Peyer's patch (tissue), 4 donors: ENCODE measurements at regions not wholly inside any gene's neighbourhood (a gene's known extent, or its start where the extent isn't known, plus 50 kb on each side); places are given as distances from the start of the nearest gene placed in this dataset.
A peak's percentile ranks its signal among the peaks of the same experiment; 100 is the strongest.

ENCODE experiments used
- DNase-seq, 3 donors: peaks; one replicate each; pipeline ENCODE4 v3.0.0-alpha.2; 2017 to 2019
- H3K27ac ChIP-seq, 4 donors: fragments of 200-600 bp; sonication (generic); one replicate each; pipeline ENCODE4 v1.5.1; 2016 to 2019
- H3K27me3 ChIP-seq, 2 donors: fragments of 200-600 bp; sonication (generic); one replicate each; pipeline ENCODE4 v1.5.1; 2019
- H3K36me3 ChIP-seq, 3 donors: fragments of 200-600 bp; sonication (generic); one replicate each; pipeline ENCODE4 v1.5.1; 2016 to 2019
- H3K4me1 ChIP-seq, 4 donors: fragments of 200-600 bp; sonication (generic); one replicate each; pipeline ENCODE4 v1.5.1; 2016 to 2019
- H3K4me3 ChIP-seq, 4 donors: fragments of 200-600 bp; sonication (generic); 1 replicate in 3 of 4; 2 replicates in 1 of 4; pipeline ENCODE4 v1.5.1; 2016 to 2019; ENCODE audit warnings: mild to moderate bottlenecking in 1 of 4
- H3K9me3 ChIP-seq, 4 donors: fragments of 200-600 bp; sonication (generic); one replicate each; pipeline ENCODE4 v1.5.1; 2016 to 2019; ENCODE audit warnings: mild to moderate bottlenecking in 1 of 4
- POLR2A ChIP-seq, 2 donors: fragments of 450-650 bp; IDR thresholded peaks; one replicate each; pipeline ENCODE4 v1.5.1; 2017; ENCODE audit warnings: antibody characterized with exemption in 2 of 2, mild to moderate bottlenecking in 2 of 2, moderate library complexity in 2 of 2
- TF ChIP-seq, protein P1 (sequence below), 6 experiments: fragments of 450-650 bp in 4 of 6; fragments of 200-600 bp in 2 of 6; sonication (generic) in 1 of 6; IDR thresholded peaks; one replicate each; pipeline ENCODE4 v1.5.1; 2017 to 2019; ENCODE audit warnings: antibody characterized with exemption in 6 of 6, mild to moderate bottlenecking in 3 of 6, moderate library complexity in 1 of 6

DNA sequence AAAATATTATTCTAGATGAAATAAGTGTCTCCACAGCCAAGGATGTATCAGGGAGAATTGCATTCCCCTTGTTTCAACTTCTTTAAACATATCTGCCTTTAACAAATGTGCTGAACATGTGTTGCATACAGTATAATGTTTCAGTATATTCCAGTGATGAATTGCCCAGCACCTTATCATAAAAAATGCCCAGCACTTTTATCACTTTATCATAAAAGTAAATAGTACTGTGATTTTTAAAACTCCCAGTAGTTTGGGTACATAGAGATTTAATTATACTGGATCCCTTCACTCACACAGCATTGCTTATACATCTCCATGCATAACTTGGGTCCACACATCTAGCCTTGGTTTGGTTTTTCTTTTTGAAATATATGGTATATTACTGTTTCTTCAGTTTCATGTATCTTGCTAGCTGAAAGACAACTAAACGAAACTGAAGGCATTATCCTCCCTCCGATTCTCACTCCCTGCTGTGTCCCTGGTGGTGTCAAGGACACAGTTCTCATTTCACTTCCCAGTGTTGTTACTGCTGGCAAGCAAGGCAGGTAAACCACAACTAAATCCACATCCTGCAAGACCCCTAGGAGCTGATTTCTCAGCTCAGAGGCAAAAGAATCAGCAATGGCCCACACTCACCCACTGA lies 118.2 kb upstream of the SLC44A3 start:
- no peak for DNase-seq
- no peaks in the 10 kb centered on the region for H3K4me1 ChIP-seq
- H3K27ac ChIP-seq: peak overlapping the region in 1 of 4 donors; percentile 3

DNA sequence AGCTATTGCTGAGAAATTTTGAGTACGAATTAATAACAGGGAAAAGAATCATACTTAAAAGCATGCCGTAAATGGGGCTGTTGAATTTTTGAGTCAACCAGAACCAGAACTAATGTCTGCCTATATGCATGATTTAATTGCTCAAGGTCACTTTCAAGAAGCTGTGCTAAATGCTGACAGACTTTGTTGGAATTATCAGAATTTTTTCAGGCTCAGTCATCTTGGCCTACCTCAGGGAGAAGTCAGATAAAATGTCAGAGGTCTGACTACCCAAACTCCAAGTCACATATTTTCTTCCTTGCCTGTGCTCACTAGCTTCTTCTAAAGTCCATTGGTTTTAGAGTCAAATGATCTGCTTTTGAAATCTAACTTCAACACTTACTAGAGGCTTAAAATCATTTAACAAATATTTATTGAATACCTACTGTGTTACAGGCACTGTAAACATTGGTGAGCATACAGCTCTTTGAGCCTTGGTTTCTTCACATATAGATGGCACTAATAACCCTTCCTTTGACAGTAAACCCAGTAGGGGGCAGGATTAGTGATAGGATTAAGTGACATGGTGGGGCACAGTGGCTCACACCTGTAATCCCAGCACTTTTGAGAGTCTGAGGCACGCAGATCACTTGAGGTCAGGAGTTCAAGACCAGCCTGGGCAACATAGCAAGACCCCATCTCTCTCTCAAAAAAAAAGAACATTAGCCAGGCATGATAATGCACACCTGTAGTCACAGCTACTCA lies 121.2 kb upstream of the SLC44A3 start:
- no peaks in the 10 kb centered on the region for H3K27me3 ChIP-seq
- no peak overlapping the region for H3K4me3 ChIP-seq
- H3K4me1 ChIP-seq: no peaks in the 10 kb centered on the region
- H3K9me3 ChIP-seq: no peaks in the 10 kb centered on the region
- no peak for DNase-seq
- TF ChIP-seq, protein P1, sequence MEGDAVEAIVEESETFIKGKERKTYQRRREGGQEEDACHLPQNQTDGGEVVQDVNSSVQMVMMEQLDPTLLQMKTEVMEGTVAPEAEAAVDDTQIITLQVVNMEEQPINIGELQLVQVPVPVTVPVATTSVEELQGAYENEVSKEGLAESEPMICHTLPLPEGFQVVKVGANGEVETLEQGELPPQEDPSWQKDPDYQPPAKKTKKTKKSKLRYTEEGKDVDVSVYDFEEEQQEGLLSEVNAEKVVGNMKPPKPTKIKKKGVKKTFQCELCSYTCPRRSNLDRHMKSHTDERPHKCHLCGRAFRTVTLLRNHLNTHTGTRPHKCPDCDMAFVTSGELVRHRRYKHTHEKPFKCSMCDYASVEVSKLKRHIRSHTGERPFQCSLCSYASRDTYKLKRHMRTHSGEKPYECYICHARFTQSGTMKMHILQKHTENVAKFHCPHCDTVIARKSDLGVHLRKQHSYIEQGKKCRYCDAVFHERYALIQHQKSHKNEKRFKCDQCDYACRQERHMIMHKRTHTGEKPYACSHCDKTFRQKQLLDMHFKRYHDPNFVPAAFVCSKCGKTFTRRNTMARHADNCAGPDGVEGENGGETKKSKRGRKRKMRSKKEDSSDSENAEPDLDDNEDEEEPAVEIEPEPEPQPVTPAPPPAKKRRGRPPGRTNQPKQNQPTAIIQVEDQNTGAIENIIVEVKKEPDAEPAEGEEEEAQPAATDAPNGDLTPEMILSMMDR (IDR thresholded peaks at IDR 0.05): no peak
- no peaks in the 10 kb centered on the region for H3K36me3 ChIP-seq
- H3K27ac ChIP-seq: no peak overlapping the region

More for the DNA sequence above, 118.2 kb upstream of the SLC44A3 start:
- Histone ChIP-seq H3K27me3 (no peaks in the 10 kb centered on the region), H3K9me3 (no peaks in the 10 kb centered on the region), H3K4me3 (no peak overlapping the region), H3K36me3 (no peaks in the 10 kb centered on the region)
- TF ChIP-seq, protein P1 (IDR thresholded peaks at IDR 0.05): no peak
- TF ChIP-seq POLR2A (IDR thresholded peaks at IDR 0.05): no peak

DNA sequence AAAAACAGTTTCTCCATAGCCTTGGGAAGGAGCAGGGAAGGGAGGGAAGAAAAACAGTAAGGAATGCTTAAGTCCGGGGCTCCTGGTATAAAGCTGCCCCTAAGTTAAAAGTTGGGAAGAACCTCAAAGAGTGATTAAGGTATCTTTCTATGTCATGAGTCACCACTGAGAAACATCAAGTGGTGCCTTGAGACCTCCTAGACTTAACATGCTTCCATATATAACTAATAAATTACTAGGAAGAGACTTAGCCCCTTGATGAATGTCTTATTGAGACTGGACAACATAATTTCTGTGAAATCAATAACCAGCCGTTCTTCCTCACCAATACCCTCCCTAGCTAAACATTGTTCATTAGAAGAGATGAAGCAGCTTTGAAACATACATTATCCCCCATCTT lies 121.8 kb upstream of the SLC44A3 start:
- no peaks in the 10 kb centered on the region for H3K36me3 ChIP-seq
- DNase-seq: no peak
- no peaks in the 10 kb centered on the region for H3K9me3 ChIP-seq
- no peak for TF ChIP-seq POLR2A (IDR thresholded peaks at IDR 0.05)
- TF ChIP-seq, protein P1 (IDR thresholded peaks at IDR 0.05): no peak
- no peak overlapping the region for H3K4me3 ChIP-seq
- H3K4me1 ChIP-seq: no peaks in the 10 kb centered on the region
- H3K27ac ChIP-seq: no peak overlapping the region
- no peaks in the 10 kb centered on the region for H3K27me3 ChIP-seq

DNA sequence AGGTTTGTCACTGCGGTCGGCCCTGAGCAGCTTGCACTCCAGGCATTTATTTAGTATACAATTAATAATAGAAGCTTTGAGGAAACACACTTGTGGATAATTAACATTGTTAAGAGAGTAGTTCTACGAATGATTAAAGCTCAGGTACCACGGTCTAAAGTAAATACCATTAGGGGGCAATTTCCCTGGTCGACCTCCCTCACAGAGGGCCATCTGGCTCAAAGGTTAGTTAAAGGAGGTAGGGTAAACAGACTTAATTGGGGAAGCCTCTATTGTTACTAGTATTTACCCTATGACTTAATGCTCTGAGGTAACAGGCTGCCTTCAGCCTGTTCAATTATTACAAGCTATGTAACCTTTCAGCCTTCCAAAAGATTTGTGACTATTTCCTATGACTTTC lies 122.3 kb upstream of the SLC44A3 start:
- DNase-seq: no peak
- Histone ChIP-seq H3K9me3 (no peaks in the 10 kb centered on the region), H3K27ac (no peak overlapping the region), H3K4me3 (no peak overlapping the region), H3K4me1 (no peaks in the 10 kb centered on the region), H3K36me3 (no peaks in the 10 kb centered on the region), H3K27me3 (no peaks in the 10 kb centered on the region)
- TF ChIP-seq, protein P1 (IDR thresholded peaks at IDR 0.05): no peak
- no peak for TF ChIP-seq POLR2A (IDR thresholded peaks at IDR 0.05)

DNA sequence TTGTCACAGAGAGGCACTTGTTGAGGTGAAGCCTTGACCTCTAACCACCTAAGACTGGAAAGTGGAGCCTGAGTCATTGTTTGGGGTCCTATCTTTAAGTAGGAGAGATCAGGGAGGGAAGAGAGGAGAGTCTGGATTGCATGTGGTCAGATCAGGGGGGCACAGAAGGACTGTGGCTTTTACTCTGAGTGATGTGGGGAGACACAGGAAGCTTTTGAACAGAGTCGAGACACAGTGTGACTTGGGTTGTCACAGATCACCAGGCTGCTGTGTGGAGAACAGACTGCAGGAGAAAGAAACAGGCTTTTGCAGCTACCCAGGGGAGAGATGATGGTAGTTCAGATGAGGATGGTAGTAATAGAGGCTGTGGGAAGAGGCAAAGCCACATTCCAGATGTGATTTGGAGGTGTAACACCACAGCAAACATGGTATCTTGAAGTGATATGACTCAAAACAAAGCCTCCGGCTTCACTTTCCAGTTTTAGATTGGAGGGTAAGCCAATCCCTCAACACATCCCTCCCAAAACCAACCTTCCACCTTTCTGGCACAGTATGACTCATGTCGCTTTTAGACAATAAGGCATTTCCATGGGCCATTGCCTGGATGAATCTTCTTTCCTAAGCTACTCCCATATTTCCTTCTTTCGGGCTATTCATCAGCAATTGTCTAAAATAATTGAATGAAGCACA lies 125.8 kb upstream of the SLC44A3 start:
- TF ChIP-seq, protein P1 (IDR thresholded peaks at IDR 0.05): no peak
- TF ChIP-seq POLR2A (IDR thresholded peaks at IDR 0.05): no peak
- Histone ChIP-seq H3K27me3 (no peaks in the 10 kb centered on the region), H3K27ac (no peak overlapping the region), H3K4me1 (no peaks in the 10 kb centered on the region), H3K36me3 (no peaks in the 10 kb centered on the region), H3K9me3 (no peaks in the 10 kb centered on the region), H3K4me3 (no peak overlapping the region)
- DNase-seq: no peak
